ENCODE measurements at regions not wholly inside any gene's neighbourhood (a gene's known extent, or its start where the extent isn't known, plus 50 kb on each side); places are given as distances from the start of the nearest gene placed in this dataset.
"Not testable (repeated sequence)": the region's sequence is repeated elsewhere in the genome, so short reads cannot be mapped to it uniquely, and the experiment has no call there.

- Histone ChIP-seq H3K27me3 (replicated peaks) (no peaks in the 10 kb centered on the region), H3K9me3 (replicated peaks) (no peaks in the 10 kb centered on the region), H3K4me3 (no peak overlapping the region), H3K27ac (no peak overlapping the region), H3K36me3 (no peaks in the 10 kb centered on the region), H3K4me1 (replicated peaks) (peaks cover 4% of the 10 kb centered on the region)
- DNase-seq (ENCODE audit: low read depth in 1 of 2, low spot score in 2 of 2): no peak
These were observed 202.9 kb upstream of the PROK2 start for GRCh38 chr3:71987828-71988227.

GRCh38 chr3:71987089-71987735 lies 202.3 kb upstream of the PROK2 start:
- Histone ChIP-seq H3K27me3 (replicated peaks) (no peaks in the 10 kb centered on the region), H3K4me1 (replicated peaks) (peaks cover 11% of the 10 kb centered on the region), H3K9me3 (replicated peaks) (no peaks in the 10 kb centered on the region), H3K36me3 (no peaks in the 10 kb centered on the region), H3K4me3 (no peak overlapping the region), H3K27ac (no peak overlapping the region)
- DNase-seq (ENCODE audit: low read depth in 1 of 2, low spot score in 2 of 2): no peak

- H3K9me3 ChIP-seq (replicated peaks): no peaks in the 10 kb centered on the region
These were observed 201.7 kb upstream of the PROK2 start for GRCh38 chr3:71986606-71987005.

GRCh38 chr3:71984843-71985613 lies 200.1 kb upstream of the PROK2 start:
- no peaks in the 10 kb centered on the region for H3K27me3 ChIP-seq (replicated peaks)
- no peaks in the 10 kb centered on the region for H3K36me3 ChIP-seq
- no peak for DNase-seq (ENCODE audit: low read depth in 1 of 2, low spot score in 2 of 2)
- H3K27ac ChIP-seq: no peak overlapping the region
- no peak overlapping the region for H3K4me3 ChIP-seq
- H3K4me1 ChIP-seq (replicated peaks): peaks cover 13% of the 10 kb centered on the region
- no peaks in the 10 kb centered on the region for H3K9me3 ChIP-seq (replicated peaks)

More at GRCh38 chr3:71986606-71987005, 201.7 kb upstream of the PROK2 start:
- Histone ChIP-seq H3K27me3 (replicated peaks) (no peaks in the 10 kb centered on the region), H3K36me3 (no peaks in the 10 kb centered on the region), H3K27ac (no peak overlapping the region), H3K4me1 (replicated peaks) (peaks cover 13% of the 10 kb centered on the region), H3K4me3 (no peak overlapping the region)
- no peak for DNase-seq (ENCODE audit: low read depth in 1 of 2, low spot score in 2 of 2)

GRCh38 chr3:71983694-71984093 lies 198.7 kb upstream of the PROK2 start:
- Histone ChIP-seq H3K36me3 (no peaks in the 10 kb centered on the region), H3K9me3 (replicated peaks) (no peaks in the 10 kb centered on the region)
- DNase-seq (ENCODE audit: low read depth in 1 of 2, low spot score in 2 of 2): no peak

GRCh38 chr3:71982506-71983258 lies 197.7 kb upstream of the PROK2 start:
- not testable (repeated sequence) for H3K4me3 ChIP-seq; H3K9me3 ChIP-seq (replicated peaks); H3K27me3 ChIP-seq (replicated peaks); H3K36me3 ChIP-seq
- Histone ChIP-seq H3K4me1 (replicated peaks) (peaks cover 13% of the 10 kb centered on the region), H3K27ac (peak overlapping the region; percentile 29; the same call in 1 of the 2 replicates)
- peak; percentile 52 to 79 for DNase-seq (ENCODE audit: low read depth in 1 of 2, low spot score in 2 of 2)

More at GRCh38 chr3:71983694-71984093, 198.7 kb upstream of the PROK2 start:
- Histone ChIP-seq H3K4me1 (replicated peaks) (peaks cover 13% of the 10 kb centered on the region), H3K27me3 (replicated peaks) (no peaks in the 10 kb centered on the region), H3K27ac (no peak overlapping the region), H3K4me3 (no peak overlapping the region)

GRCh38 chr3:71979175-71979574 lies 194.2 kb upstream of the PROK2 start:
- H3K36me3 ChIP-seq: no peaks in the 10 kb centered on the region
- H3K4me3 ChIP-seq: no peak overlapping the region
- no peak for DNase-seq (ENCODE audit: low read depth in 1 of 2, low spot score in 2 of 2)
- no peaks in the 10 kb centered on the region for H3K9me3 ChIP-seq (replicated peaks)
- 0 out of 2 replicates have a peak, but pooled peaks cover 4% of the 10 kb centered on the region for H3K27me3 ChIP-seq (replicated peaks)
- H3K27ac ChIP-seq: no peak overlapping the region
- peaks cover 13% of the 10 kb centered on the region for H3K4me1 ChIP-seq (replicated peaks)

- Histone ChIP-seq H3K27me3 (replicated peaks) (0 out of 2 replicates have a peak, but pooled peaks cover 4% of the 10 kb centered on the region), H3K4me1 (replicated peaks) (peaks cover 12% of the 10 kb centered on the region), H3K4me3 (no peak overlapping the region), H3K27ac (no peak overlapping the region), H3K36me3 (no peaks in the 10 kb centered on the region), H3K9me3 (replicated peaks) (no peaks in the 10 kb centered on the region)
- DNase-seq (ENCODE audit: low read depth in 1 of 2, low spot score in 2 of 2): no peak
These were observed 193.3 kb upstream of the PROK2 start for GRCh38 chr3:71978150-71978721.

- H3K4me3 ChIP-seq: no peak overlapping the region
- no peak overlapping the region for H3K27ac ChIP-seq
- no peak for DNase-seq (ENCODE audit: low read depth in 1 of 2, low spot score in 2 of 2)
These were observed 192.6 kb upstream of the PROK2 start for GRCh38 chr3:71977525-71977924.

GRCh38 chr3:71975573-71975972 lies 190.6 kb upstream of the PROK2 start:
- Histone ChIP-seq H3K27ac (no peak overlapping the region), H3K27me3 (replicated peaks) (0 out of 2 replicates have a peak, but pooled peaks cover 4% of the 10 kb centered on the region), H3K36me3 (no peaks in the 10 kb centered on the region), H3K9me3 (replicated peaks) (no peaks in the 10 kb centered on the region), H3K4me3 (no peak overlapping the region), H3K4me1 (replicated peaks) (no peaks in the 10 kb centered on the region)
- DNase-seq (ENCODE audit: low read depth in 1 of 2, low spot score in 2 of 2): no peak

More at GRCh38 chr3:71977525-71977924, 192.6 kb upstream of the PROK2 start:
- Histone ChIP-seq H3K9me3 (replicated peaks) (no peaks in the 10 kb centered on the region), H3K27me3 (replicated peaks) (0 out of 2 replicates have a peak, but pooled peaks cover 4% of the 10 kb centered on the region), H3K4me1 (replicated peaks) (peaks cover 5% of the 10 kb centered on the region; the same call in 1 of the 2 replicates), H3K36me3 (no peaks in the 10 kb centered on the region)

- no peak overlapping the region for H3K4me3 ChIP-seq
- no peaks in the 10 kb centered on the region for H3K9me3 ChIP-seq (replicated peaks)
- H3K27me3 ChIP-seq (replicated peaks): 0 out of 2 replicates have a peak, but pooled peaks cover 4% of the 10 kb centered on the region
- no peak for DNase-seq (ENCODE audit: low read depth in 1 of 2, low spot score in 2 of 2)
- H3K36me3 ChIP-seq: no peaks in the 10 kb centered on the region
- H3K4me1 ChIP-seq (replicated peaks): no peaks in the 10 kb centered on the region
- no peak overlapping the region for H3K27ac ChIP-seq
These were observed 189.8 kb upstream of the PROK2 start for GRCh38 chr3:71974786-71975185.

- Histone ChIP-seq H3K4me3 (no peak overlapping the region), H3K4me1 (replicated peaks) (no peaks in the 10 kb centered on the region), H3K27ac (no peak overlapping the region), H3K9me3 (replicated peaks) (no peaks in the 10 kb centered on the region), H3K27me3 (replicated peaks) (0 out of 2 replicates have a peak, but pooled peaks cover 4% of the 10 kb centered on the region), H3K36me3 (no peaks in the 10 kb centered on the region)
- DNase-seq (ENCODE audit: low read depth in 1 of 2, low spot score in 2 of 2): no peak
These were observed 188.5 kb upstream of the PROK2 start for GRCh38 chr3:71973274-71974030.

- no peak for DNase-seq (ENCODE audit: low read depth in 1 of 2, low spot score in 2 of 2)
- no peaks in the 10 kb centered on the region for H3K4me1 ChIP-seq (replicated peaks)
- H3K9me3 ChIP-seq (replicated peaks): no peaks in the 10 kb centered on the region
- no peaks in the 10 kb centered on the region for H3K36me3 ChIP-seq
- H3K27me3 ChIP-seq (replicated peaks): no peaks in the 10 kb centered on the region
- no peak overlapping the region for H3K27ac ChIP-seq
- no peak overlapping the region for H3K4me3 ChIP-seq
These were observed 187.1 kb upstream of the PROK2 start for GRCh38 chr3:71972031-71972430.

All from SJSA1 (cell line).